ENCODE measurements at regions not wholly inside any gene's neighbourhood (a gene's known extent, or its start where the extent isn't known, plus 50 kb on each side); places are given as distances from the start of the nearest gene placed in this dataset.
"Not testable (repeated sequence)": the region's sequence is repeated elsewhere in the genome, so short reads cannot be mapped to it uniquely, and the experiment has no call there.

DNA sequence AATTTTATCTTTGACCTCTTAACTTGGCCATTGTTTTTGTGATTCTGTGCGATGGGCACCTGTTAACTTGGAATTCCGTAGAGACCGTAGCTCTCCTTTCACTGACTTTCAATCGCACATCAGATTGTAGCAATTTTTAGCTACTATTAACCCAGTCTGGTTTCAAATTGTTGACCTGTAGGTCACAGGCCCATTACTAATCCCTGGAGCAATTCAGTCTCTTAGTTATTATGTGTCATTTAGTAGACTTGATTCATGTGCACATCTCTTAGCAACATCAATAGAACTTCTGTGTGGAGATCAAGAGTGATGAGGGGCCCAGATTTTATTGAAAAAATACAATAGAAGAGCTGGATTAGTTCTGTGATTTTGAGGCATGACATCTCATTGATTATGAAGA, 549.6 kb upstream of the SLC10A2 start:
- TF ChIP-seq ZNF274 (IDR thresholded peaks at IDR 0.05; ENCODE audit: low read depth, low read length) = no peak
- no peak overlapping the region for H3K4me3 ChIP-seq (ENCODE audit: low read length)

DNA sequence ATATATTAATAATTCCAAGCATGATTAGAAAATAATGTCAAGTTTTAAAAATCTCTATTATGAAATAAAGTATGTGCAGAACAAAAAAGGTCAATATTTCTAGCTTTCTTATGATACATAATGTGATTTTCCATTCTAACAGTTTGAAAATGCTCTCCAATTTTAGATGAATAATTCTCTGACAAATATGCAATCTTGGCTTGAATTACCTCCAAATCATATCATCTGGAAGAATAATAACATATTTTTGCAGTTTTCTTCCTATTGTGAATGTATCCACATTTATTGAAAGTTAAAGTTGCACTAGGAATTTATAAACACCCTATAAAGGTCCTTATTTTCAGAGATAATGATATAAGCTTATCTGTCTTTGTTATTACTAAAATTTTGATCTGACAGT, 548.5 kb upstream of the SLC10A2 start:
- TF ChIP-seq ZNF274 (IDR thresholded peaks at IDR 0.05; ENCODE audit: low read depth, low read length) = no peak
- no peak overlapping the region for H3K4me3 ChIP-seq (ENCODE audit: low read length)

DNA sequence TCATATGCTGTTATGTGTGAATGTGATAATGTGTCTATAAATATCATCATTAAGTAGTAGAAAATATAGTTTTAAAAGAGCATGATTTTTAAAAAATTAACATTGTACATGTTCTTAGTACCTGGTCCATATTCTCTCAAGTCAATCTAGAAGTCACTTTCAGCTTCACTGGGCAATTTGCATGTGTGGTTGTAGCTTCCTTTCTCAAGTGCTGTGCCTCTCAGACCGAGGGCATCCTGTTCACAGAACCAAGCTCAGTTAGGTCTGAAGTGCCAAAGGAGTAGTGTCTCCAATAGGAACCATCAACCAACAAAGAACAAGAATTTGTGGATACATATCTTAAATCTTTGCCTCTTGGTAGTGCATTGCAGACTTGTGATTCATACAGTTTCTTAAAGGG, 541.8 kb upstream of the SLC10A2 start:
- no peak overlapping the region for H3K4me3 ChIP-seq (ENCODE audit: low read length)
- no peak for TF ChIP-seq ZNF274 (IDR thresholded peaks at IDR 0.05; ENCODE audit: low read depth, low read length)

DNA sequence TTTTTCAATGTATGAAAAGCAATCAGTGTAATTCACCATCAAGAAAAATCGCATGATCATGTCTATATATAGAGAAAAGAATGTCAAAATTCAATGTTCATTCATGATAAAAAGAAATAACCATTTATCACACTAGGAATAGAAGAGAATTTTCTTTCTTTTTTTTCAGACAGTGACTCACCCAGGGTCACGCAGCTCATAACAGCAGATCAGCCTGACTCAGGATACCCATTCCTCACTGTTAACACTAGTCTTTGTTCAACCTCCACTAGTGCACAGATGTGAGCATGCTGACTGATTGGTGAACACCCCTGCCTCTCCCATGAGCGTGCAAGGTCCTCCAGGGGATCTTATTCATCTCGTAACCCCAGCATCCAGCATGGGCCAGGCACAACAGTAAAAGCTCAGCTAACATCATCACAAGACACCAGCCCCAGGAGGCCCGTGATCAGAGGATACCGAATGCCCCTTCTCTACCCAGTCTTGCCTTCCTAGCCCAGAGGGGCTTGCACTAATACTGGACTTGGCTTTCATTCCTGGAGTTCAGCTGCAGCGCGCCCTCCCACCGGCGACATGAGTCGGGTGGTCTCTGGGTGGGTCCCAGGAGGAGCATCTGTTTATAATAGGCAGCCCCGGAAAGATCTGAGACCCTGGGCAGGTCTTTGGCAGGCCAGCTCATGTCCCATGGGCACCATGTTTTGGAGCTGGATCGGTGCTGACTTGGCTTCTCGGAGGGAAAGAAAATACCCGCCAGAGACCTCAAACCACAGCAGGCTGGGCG, 539.5 kb upstream of the SLC10A2 start:
- TF ChIP-seq ZNF274 (IDR thresholded peaks at IDR 0.05; ENCODE audit: low read depth, low read length) = no peak

DNA sequence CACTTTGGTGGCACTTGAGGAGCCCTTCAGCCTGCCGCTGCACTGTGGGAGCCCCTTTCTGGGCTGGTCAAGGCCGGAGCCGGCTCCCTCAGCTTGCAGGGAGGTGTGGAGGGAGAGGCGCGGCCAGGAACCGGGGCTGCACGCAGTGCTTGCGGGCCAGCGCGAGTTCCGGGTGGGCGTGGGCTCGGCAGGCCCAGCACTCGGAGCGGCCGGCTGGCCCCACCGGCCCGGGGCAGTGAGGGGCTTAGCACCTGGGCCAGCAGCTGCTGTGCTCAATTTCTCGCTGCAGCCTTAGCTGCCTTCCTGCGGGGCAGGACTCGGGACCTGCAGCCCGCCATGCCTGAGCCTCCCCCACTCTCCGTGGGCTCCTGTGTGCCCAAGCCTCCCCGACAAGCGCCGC, 533.7 kb upstream of the SLC10A2 start:
- not testable (repeated sequence) for H3K4me3 ChIP-seq (ENCODE audit: low read length)

More for the DNA sequence above, 539.5 kb upstream of the SLC10A2 start:
- H3K4me3 ChIP-seq (ENCODE audit: low read length) = no peak overlapping the region

DNA sequence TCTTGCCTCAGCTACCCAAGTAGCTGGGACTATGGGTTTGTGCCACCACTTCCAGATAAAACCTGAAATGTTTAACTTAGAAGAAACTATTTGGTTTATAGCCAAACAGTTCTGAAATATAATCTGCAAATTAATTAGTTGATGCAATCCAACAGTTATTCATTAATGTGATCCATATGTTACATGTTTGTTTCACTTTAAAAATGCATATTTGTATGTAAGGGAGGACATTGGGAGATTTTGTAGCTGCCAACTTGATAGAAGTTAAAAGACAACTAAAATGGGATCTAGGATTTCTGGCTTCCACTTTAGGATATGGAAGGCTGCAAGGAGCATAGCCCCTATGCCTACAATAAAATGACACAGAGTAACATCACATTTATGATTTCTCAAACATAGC, 532.5 kb upstream of the SLC10A2 start:
- H3K4me3 ChIP-seq (ENCODE audit: low read length) = no peak overlapping the region
- no peak for TF ChIP-seq ZNF274 (IDR thresholded peaks at IDR 0.05; ENCODE audit: low read depth, low read length)

DNA sequence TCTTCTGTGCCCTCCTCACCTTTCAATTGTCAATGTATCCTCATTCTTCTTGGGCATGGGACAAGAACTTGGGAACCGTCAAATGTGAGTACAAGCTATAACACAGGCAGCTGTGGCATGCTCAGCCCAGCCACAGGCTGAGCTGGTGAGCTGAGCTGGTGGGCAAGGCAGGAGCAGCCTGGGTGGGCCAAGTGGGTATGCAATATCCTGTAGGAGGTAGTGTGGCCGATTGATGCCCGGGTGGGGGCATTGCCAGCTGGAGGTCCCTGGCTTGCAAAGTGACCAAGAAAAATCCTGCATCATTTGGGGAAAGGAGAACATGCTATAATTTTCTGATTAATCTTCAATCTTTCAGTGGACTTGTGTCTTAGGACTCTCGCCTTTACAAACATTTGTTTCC, 507.2 kb upstream of the SLC10A2 start:
- no peak overlapping the region for H3K4me3 ChIP-seq (ENCODE audit: low read length)
- no peak for TF ChIP-seq ZNF274 (IDR thresholded peaks at IDR 0.05; ENCODE audit: low read depth, low read length)

DNA sequence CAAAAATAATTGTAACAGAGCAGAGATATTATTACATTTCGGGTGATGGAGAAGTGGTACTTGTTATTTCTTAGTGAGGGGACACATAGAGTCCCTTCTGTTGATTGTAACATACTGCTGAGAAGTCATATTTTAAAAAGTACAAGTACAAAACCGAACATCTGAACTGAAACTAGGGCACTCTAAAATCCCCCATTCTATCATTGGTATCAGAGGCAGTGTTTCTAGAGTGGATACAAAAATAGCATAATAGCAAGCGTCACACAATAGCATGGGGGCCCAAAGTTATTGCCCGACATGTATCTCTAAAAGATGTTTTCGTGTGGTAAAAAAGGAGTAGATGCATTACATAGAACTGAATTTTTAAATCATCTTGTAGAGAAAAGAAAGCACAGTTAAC, 502.1 kb upstream of the SLC10A2 start:
- no peak for TF ChIP-seq ZNF274 (IDR thresholded peaks at IDR 0.05; ENCODE audit: low read depth, low read length)
- no peak overlapping the region for H3K4me3 ChIP-seq (ENCODE audit: low read length)

DNA sequence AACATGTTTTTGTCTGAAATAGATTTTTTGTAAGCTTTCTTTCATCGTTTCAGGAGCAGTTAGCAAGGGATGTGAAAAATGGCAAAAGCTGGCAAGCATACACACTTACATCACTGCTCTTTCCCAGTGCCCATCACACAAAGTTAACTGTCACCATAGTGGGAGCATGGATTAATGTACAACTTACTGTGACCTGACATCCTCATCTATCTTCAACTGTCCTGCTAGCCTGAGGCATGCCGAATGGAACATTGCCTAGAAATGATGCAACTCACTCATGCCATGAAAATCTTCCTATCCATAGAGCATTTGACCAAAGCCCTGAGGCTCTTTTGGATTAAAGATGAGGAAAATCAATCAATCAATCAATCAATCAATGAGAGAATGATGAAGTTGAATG, 491.7 kb upstream of the SLC10A2 start:
- no peak for TF ChIP-seq ZNF274 (IDR thresholded peaks at IDR 0.05; ENCODE audit: low read depth, low read length)
- no peak overlapping the region for H3K4me3 ChIP-seq (ENCODE audit: low read length)

DNA sequence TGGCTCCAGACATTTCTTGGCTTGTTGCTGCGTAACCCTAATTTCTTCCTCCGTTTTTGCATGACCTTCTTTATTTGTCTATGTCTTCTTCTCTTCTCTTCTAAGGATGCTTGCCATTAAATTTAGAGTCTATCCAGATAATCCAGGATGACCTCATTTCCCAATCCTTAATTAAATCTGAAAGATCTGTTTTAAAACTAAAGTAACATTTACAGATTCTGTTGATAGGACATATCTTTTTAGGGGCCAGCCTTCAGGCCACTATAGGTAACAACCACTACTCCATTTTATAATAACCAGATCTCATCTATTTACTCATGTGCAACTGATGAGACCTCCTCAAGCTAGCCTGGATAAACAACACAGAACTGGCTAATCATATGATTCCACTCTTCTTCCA, 490.5 kb upstream of the SLC10A2 start:
- no peak overlapping the region for H3K4me3 ChIP-seq (ENCODE audit: low read length)
- TF ChIP-seq ZNF274 (IDR thresholded peaks at IDR 0.05; ENCODE audit: low read depth, low read length) = no peak

DNA sequence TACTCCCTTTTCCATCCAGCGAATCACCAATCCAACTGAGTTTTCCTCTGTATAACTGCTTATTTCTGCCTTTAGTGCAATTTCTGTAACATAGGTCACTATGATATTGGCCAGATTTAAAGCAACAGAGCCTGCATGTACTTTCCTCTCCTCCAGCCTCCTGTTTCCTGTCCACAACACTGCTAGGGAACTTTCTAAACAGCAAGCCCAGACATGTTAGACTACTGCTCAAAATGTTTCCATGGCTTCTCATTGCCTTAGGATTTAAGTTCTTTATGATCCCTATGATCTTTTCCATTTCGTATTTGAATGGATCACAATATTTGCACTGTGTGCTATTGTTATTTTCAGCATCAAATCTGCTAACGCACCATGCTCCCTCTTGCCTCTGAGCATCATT, 481.7 kb upstream of the SLC10A2 start:
- no peak overlapping the region for H3K4me3 ChIP-seq (ENCODE audit: low read length)
- no peak for TF ChIP-seq ZNF274 (IDR thresholded peaks at IDR 0.05; ENCODE audit: low read depth, low read length)

DNA sequence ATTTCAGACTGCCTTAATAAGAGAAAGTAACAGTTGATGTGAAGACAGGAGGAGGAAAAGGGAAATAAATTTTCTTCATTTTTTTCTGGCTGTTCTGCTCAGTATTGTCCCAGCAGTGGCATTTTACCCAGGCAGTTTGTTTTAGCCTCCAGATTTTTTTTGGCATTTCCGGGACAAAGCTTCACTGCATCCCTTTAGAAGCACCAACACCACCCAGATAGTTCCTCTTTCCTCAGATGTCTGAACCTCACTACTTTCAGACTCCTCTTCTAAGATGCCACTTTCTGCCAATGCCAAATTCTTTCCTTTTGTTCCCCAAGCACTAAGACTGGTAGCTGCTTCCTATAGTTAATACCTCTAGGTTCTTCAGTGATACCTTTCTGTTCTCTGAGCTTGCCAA, 480.1 kb upstream of the SLC10A2 start:
- no peak overlapping the region for H3K4me3 ChIP-seq (ENCODE audit: low read length)
- no peak for TF ChIP-seq ZNF274 (IDR thresholded peaks at IDR 0.05; ENCODE audit: low read depth, low read length)

DNA sequence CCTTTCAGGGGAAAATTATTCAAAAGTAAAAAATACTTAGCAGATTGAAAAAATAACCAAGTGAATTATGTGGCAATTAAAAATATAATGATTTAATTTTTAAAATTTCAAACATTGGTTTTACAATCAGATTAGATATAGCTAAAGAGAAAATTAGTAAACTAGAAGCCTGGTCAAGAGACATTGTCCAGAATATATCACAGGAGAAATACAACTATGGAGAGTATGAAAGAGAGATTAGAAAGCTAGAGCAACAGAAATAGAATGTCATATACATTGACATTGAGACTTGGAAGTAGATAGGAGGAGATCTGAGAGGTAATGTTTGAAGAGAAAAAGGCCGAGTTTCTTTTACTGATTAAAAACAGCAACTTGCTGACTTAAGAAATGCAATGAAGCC, 476.4 kb upstream of the SLC10A2 start:
- no peak for TF ChIP-seq ZNF274 (IDR thresholded peaks at IDR 0.05; ENCODE audit: low read depth, low read length)

DNA sequence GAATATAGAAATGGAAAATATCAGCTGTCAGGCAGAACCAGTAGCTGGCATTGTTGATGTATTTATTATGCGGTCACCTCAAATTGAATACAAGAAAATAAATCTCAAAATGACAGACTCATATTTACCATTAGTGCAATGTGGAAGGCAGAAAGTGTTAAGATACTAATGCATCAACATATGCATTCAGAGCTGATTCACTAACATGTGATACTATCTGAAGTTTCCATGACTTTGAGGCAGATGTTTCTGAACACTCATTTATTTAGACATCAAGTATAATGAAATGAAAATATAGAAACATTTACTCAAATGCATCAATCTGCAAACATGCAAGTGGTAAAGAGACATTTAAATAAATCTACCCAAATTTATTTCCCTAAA, 474.2 kb upstream of the SLC10A2 start:
- no peak overlapping the region for H3K4me3 ChIP-seq (ENCODE audit: low read length)
- no peak for TF ChIP-seq ZNF274 (IDR thresholded peaks at IDR 0.05; ENCODE audit: low read depth, low read length)

More for the DNA sequence above, 476.4 kb upstream of the SLC10A2 start:
- H3K4me3 ChIP-seq (ENCODE audit: low read length) = no peak overlapping the region

DNA sequence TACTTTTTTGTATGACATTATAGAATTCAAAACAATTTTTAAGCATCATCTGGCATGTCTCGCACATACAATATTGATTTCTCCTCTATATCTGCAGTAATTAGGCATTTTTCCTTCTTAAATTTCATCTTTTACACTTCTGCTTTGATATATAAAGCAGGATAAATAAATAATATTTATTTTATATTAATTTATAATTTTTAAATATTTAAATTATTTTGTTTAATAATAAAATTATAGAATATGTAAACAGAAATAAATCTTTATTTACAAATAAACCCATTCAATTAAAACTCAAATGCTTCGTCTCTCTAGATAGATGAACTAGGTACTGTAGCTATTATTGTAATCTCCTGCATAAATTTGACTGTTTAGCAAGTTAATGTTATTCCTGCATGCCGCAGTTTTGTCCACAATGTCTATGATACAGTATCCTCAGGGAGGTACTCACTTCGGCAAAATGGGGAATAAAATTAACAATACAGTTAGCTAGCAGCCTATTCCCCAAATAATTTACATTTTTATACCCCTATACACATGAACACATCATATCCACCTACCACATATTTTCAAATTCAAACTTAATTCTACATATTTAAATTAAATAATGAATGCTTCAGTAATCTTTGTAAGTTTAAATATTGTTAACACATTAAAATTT, 473.6 kb upstream of the SLC10A2 start:
- H3K4me3 ChIP-seq (ENCODE audit: low read length) = no peak overlapping the region
- TF ChIP-seq ZNF274 (IDR thresholded peaks at IDR 0.05; ENCODE audit: low read depth, low read length) = no peak

DNA sequence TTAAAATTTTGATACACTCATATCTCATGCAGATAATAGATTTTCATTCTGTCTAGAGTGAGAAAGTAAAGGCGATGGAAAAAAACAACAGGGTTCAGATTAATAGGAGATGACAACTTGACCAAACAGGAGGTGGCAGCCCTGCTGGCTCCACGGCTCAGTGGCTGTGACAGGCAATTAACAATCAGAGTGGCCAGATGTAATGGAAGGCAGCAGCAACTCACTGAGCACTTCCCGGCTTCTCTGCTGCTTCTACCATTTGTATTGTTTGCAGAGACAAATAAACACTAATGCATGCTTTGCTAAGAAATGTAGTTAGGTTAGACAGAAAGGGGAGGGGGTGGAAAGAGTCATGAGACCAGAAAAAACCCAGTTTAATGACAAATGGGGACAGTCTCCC, 473.0 kb upstream of the SLC10A2 start:
- TF ChIP-seq ZNF274 (IDR thresholded peaks at IDR 0.05; ENCODE audit: low read depth, low read length) = no peak
- no peak overlapping the region for H3K4me3 ChIP-seq (ENCODE audit: low read length)

Measured in GM08714 (cell line).